ENCODE measurements at regions not wholly inside any gene's neighbourhood (a gene's known extent, or its start where the extent isn't known, plus 50 kb on each side); places are given as distances from the start of the nearest gene placed in this dataset.

GRCh38 chr11:23755076-23755475 lies 741.8 kb upstream of the LUZP2 start:
- no peaks in the 10 kb centered on the region for H3K36me3 Mint-ChIP-seq (ENCODE audit: insufficient read depth, unreplicated experiment)
- no peaks in the 10 kb centered on the region for H3K4me1 Mint-ChIP-seq (ENCODE audit: low read depth, unreplicated experiment)
- Histone ChIP-seq H3K36me3 (ENCODE audit: control insufficient read depth, insufficient read depth, low read length) (no peaks in the 10 kb centered on the region), H3K9me3 (no peaks in the 10 kb centered on the region), H3K4me1 (peaks cover 4% of the 10 kb centered on the region; the same call in 1 of the 2 replicates), H3K4me3 (ENCODE audit: low read depth, low read length) (no peak overlapping the region), H3K27me3 (replicated peaks; ENCODE audit: control insufficient read depth, insufficient read depth, low read length) (no peaks in the 10 kb centered on the region)
- no peak overlapping the region for H3K27ac Mint-ChIP-seq (ENCODE audit: unreplicated experiment)
- no TSS peak for BruUV-seq (replicated peaks)
- H3K4me3 Mint-ChIP-seq (ENCODE audit: unreplicated experiment) = no peak overlapping the region
- H3K27me3 Mint-ChIP-seq (ENCODE audit: insufficient read depth, unreplicated experiment) = no peaks in the 10 kb centered on the region
- H3K9me3 Mint-ChIP-seq (ENCODE audit: unreplicated experiment) = peaks cover 7% of the 10 kb centered on the region
- POLR2A ChIA-PET = no interaction called here
- CTCF ChIA-PET = no interaction called here
- no peak for TF ChIP-seq CTCF (IDR thresholded peaks at IDR 0.05; ENCODE audit: insufficient read depth in 1 of 2, low read depth in 1 of 2, low read length in 1 of 2, severe bottlenecking in 1 of 2, unreplicated experiment in 1 of 2)
- intact Hi-C loops (cut with micrococcal nuclease; ENCODE audit: unreplicated experiment) = no loop called here
- no peak for DNase-seq

DNA sequence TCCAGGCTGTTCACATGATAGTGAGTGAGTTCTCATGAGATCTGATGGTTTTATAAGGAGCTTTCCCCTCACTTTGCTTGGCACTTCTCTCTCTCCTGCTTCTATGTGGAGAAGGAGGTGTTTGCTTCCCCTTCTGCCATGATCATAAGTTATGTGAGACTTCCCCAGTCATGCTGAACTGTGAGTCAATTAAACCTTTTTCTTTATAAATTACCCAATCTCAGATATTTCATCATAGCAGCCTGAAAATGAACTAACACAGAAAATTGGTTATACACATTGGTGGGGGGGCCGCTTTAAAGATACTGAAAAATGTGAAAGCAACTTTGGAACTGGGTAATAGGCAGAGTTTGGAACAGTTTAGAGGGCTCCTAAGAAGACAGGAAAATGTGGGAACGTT lies 741.1 kb upstream of the LUZP2 start:
- CTCF ChIA-PET = no interaction called here
- no TSS peak for BruUV-seq (replicated peaks)

DNA sequence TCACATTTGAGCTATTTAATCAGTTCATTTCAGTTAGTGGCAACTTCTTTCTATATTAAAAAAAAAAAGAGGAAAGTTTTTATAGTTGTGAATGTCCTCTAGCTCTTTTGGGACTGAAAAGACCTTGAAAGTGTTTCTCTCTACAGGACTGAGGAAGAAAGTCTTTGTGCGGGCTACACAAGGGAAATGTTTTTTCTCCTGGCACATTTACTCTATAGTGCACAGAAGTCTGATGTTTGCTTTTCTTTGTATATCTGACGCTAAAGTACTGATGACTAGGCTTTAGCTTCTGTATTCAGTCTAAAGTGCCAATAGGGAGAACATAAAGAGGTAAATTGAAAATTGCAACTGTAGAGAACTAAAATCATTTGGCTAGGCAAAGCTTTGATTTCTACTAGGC lies 737.4 kb upstream of the LUZP2 start:
- Mint-ChIP-seq H3K36me3 (ENCODE audit: insufficient read depth, unreplicated experiment) (no peaks in the 10 kb centered on the region), H3K27ac (ENCODE audit: unreplicated experiment) (no peak overlapping the region), H3K4me3 (ENCODE audit: unreplicated experiment) (no peak overlapping the region), H3K9me3 (ENCODE audit: unreplicated experiment) (peaks cover 7% of the 10 kb centered on the region), H3K4me1 (ENCODE audit: low read depth, unreplicated experiment) (no peaks in the 10 kb centered on the region), H3K27me3 (ENCODE audit: insufficient read depth, unreplicated experiment) (no peaks in the 10 kb centered on the region)
- H3K4me3 ChIP-seq (ENCODE audit: low read depth, low read length) = no peak overlapping the region
- DNase-seq = no peak
- H3K27me3 ChIP-seq (replicated peaks; ENCODE audit: control insufficient read depth, insufficient read depth, low read length) = no peaks in the 10 kb centered on the region
- no peak for TF ChIP-seq CTCF (IDR thresholded peaks at IDR 0.05; ENCODE audit: insufficient read depth in 1 of 2, low read depth in 1 of 2, low read length in 1 of 2, severe bottlenecking in 1 of 2, unreplicated experiment in 1 of 2)
- CTCF ChIA-PET = no interaction called here
- H3K36me3 ChIP-seq (ENCODE audit: control insufficient read depth, insufficient read depth, low read length) = no peaks in the 10 kb centered on the region
- no peaks in the 10 kb centered on the region for H3K9me3 ChIP-seq
- no TSS peak for BruUV-seq (replicated peaks)
- POLR2A ChIA-PET = no interaction called here
- peaks cover 4% of the 10 kb centered on the region; the same call in 1 of the 2 replicates for H3K4me1 ChIP-seq
- intact Hi-C loops (cut with micrococcal nuclease; ENCODE audit: unreplicated experiment) = no loop called here

More for the DNA sequence above, 741.1 kb upstream of the LUZP2 start:
- POLR2A ChIA-PET = no interaction called here
- no peaks in the 10 kb centered on the region for H3K4me1 Mint-ChIP-seq (ENCODE audit: low read depth, unreplicated experiment)
- TF ChIP-seq CTCF (IDR thresholded peaks at IDR 0.05; ENCODE audit: insufficient read depth in 1 of 2, low read depth in 1 of 2, low read length in 1 of 2, severe bottlenecking in 1 of 2, unreplicated experiment in 1 of 2) = no peak
- H3K36me3 Mint-ChIP-seq (ENCODE audit: insufficient read depth, unreplicated experiment) = no peaks in the 10 kb centered on the region
- Histone ChIP-seq H3K27me3 (replicated peaks; ENCODE audit: control insufficient read depth, insufficient read depth, low read length) (no peaks in the 10 kb centered on the region), H3K4me3 (ENCODE audit: low read depth, low read length) (no peak overlapping the region), H3K4me1 (peaks cover 4% of the 10 kb centered on the region; the same call in 1 of the 2 replicates), H3K9me3 (no peaks in the 10 kb centered on the region), H3K36me3 (ENCODE audit: control insufficient read depth, insufficient read depth, low read length) (no peaks in the 10 kb centered on the region)
- DNase-seq = no peak
- peaks cover 7% of the 10 kb centered on the region for H3K9me3 Mint-ChIP-seq (ENCODE audit: unreplicated experiment)
- no peak overlapping the region for H3K4me3 Mint-ChIP-seq (ENCODE audit: unreplicated experiment)
- H3K27ac Mint-ChIP-seq (ENCODE audit: unreplicated experiment) = no peak overlapping the region
- intact Hi-C loops (cut with micrococcal nuclease; ENCODE audit: unreplicated experiment) = no loop called here
- H3K27me3 Mint-ChIP-seq (ENCODE audit: insufficient read depth, unreplicated experiment) = no peaks in the 10 kb centered on the region
